GM12891 (cell line): ENCODE measurements at regions not wholly inside any gene's neighbourhood (a gene's known extent, or its start where the extent isn't known, plus 50 kb on each side); places are given as distances from the start of the nearest gene placed in this dataset.

ENCODE experiments used
- PAX5 ChIP-seq: IDR thresholded peaks from 2 replicates; pipeline ENCODE4 v1.6.1; 2011; ENCODE audit warnings: low read length, moderate library complexity, mild to moderate bottlenecking; ENCODE audit not compliant: insufficient read depth, severe bottlenecking
- POLR2A ChIP-seq: IDR thresholded peaks from 2 replicates; pipeline ENCODE4 v1.6.1; 2011; ENCODE audit warnings: low read depth, low read length, control low read depth
- POLR2AphosphoS5 ChIP-seq: IDR thresholded peaks from 2 replicates; pipeline ENCODE4 v1.6.1; 2011; ENCODE audit warnings: low read depth, low read length, control low read depth
- POU2F2 ChIP-seq: IDR thresholded peaks from 2 replicates; pipeline ENCODE4 v1.6.1; 2011; ENCODE audit warnings: low read depth, mild to moderate bottlenecking, control low read depth, low read length, moderate library complexity
- SPI1 ChIP-seq: IDR thresholded peaks from 2 replicates; pipeline ENCODE4 v1.6.1; 2011; ENCODE audit warnings: low read depth, low read length, control low read depth
- TAF1 ChIP-seq: IDR thresholded peaks from 2 replicates; pipeline ENCODE4 v1.6.1; 2011; ENCODE audit warnings: low read depth, low read length, control low read depth

GRCh38 chr4:29459926-29460325 is 1260.2 kb upstream of the PCDH7 start:
- TF ChIP-seq POLR2AphosphoS5: no peak
- no peak for TF ChIP-seq TAF1
- TF ChIP-seq POLR2A: no peak
- no peak for TF ChIP-seq PAX5
- TF ChIP-seq POU2F2: no peak
- TF ChIP-seq SPI1: no peak
